Stomach (tissue), 4 donors: ENCODE measurements at regions not wholly inside any gene's neighbourhood (a gene's known extent, or its start where the extent isn't known, plus 50 kb on each side); places are given as distances from the start of the nearest gene placed in this dataset.

ENCODE experiments used
- POLR2A ChIP-seq, 4 donors: fragments of 450-650 bp; IDR thresholded peaks; one replicate each; pipeline ENCODE4 v1.6.1; 2016; ENCODE audit warnings: antibody characterized with exemption in 4 of 4, control low read depth in 2 of 4, mild to moderate bottlenecking in 1 of 4, moderate library complexity in 1 of 4
- POLR2AphosphoS5 ChIP-seq, 3 donors: sonication (generic); formaldehyde crosslinking; IDR thresholded peaks; one replicate each; pipeline ENCODE4 v1.6.1; 2016; ENCODE audit warnings: antibody characterized with exemption in 3 of 3
- TF ChIP-seq, protein P1 (sequence below), 7 experiments: fragments of 450-650 bp in 4 of 7; fragments of 200-600 bp in 3 of 7; sonication (generic) in 3 of 7; IDR thresholded peaks; one replicate each; pipeline ENCODE4 v1.5.1; 2016 to 2019; ENCODE audit warnings: antibody characterized with exemption in 7 of 7, control low read depth in 2 of 7, mild to moderate bottlenecking in 1 of 7

DNA sequence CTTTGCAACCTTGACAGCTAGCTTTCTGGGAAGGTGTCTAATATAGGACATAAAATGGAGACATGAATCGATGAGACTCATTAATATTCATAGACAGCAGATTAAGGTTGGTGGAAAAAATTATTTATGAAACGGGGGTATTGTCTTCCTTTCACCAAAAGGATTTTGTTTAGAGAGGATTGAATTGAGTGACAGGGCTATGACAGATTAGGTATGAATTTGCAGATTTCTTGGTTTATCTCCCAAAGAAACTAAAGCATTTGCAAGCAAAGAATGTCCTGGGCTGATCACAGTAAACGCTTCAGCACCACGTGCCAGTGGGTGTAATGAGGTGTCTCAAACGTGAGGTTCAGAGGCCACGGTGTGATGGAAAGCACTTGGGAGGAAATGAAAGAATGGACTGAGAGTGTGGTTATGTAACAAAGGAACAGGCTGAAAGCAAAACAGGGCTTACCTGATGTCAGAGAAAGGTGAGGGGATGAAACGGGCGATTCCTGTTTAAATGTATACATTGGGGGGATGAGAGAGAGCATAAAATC lies 329.2 kb upstream of the NPVF start:
- TF ChIP-seq, protein P1, sequence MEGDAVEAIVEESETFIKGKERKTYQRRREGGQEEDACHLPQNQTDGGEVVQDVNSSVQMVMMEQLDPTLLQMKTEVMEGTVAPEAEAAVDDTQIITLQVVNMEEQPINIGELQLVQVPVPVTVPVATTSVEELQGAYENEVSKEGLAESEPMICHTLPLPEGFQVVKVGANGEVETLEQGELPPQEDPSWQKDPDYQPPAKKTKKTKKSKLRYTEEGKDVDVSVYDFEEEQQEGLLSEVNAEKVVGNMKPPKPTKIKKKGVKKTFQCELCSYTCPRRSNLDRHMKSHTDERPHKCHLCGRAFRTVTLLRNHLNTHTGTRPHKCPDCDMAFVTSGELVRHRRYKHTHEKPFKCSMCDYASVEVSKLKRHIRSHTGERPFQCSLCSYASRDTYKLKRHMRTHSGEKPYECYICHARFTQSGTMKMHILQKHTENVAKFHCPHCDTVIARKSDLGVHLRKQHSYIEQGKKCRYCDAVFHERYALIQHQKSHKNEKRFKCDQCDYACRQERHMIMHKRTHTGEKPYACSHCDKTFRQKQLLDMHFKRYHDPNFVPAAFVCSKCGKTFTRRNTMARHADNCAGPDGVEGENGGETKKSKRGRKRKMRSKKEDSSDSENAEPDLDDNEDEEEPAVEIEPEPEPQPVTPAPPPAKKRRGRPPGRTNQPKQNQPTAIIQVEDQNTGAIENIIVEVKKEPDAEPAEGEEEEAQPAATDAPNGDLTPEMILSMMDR (IDR thresholded peaks at IDR 0.05): no peak
- no peak for TF ChIP-seq POLR2A (IDR thresholded peaks at IDR 0.05)
- TF ChIP-seq POLR2AphosphoS5 (IDR thresholded peaks at IDR 0.05): no peak
